HG02610 (cell line): ENCODE measurements at regions not wholly inside any gene's neighbourhood (a gene's known extent, or its start where the extent isn't known, plus 50 kb on each side); places are given as distances from the start of the nearest gene placed in this dataset.

ENCODE experiments used
- ATAC-seq: cut with Tn5 transposase; IDR thresholded peaks from one replicate; pipeline ENCODE4 v1.9.1; 2021; ENCODE audit warnings: mild to moderate bottlenecking, moderate library complexity; ENCODE audit not compliant: unreplicated experiment

DNA sequence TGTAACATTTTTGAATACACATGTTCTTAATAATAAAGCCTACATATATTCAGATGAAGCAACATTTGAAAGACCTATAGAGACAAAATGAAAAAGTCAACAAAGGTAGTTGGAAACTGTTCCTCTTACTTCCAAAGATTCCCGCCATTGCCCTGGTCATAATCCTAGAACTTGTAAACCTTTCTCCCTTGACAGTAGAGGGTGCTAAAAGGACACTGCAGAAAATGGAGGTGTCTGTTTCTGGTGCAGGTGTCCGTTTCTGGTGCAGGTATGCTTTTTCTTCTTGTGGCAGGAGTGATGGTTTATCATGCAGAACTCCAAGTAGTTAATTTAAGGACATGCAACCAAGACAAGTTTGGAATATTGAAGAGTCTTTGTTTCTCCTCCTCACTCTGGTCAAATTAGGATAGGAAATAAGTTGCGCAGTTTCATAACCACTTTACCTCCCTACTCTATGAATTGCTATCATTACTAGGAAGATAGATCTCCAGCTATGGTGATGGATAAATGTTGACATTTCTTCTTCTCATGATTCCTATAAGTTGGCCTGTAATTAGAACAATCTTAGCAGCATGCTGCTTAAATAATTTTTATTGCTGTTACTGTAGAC lies 56.0 kb upstream of the FAM174A start:
- ATAC-seq: peak; percentile 83

- ATAC-seq: no peak
These were observed 63.1 kb upstream of the FAM174A start for GRCh38 chr5:100472091-100472490.

- ATAC-seq: peak; percentile 91
These were observed 65.4 kb upstream of the FAM174A start for GRCh38 chr5:100469767-100470166.

DNA sequence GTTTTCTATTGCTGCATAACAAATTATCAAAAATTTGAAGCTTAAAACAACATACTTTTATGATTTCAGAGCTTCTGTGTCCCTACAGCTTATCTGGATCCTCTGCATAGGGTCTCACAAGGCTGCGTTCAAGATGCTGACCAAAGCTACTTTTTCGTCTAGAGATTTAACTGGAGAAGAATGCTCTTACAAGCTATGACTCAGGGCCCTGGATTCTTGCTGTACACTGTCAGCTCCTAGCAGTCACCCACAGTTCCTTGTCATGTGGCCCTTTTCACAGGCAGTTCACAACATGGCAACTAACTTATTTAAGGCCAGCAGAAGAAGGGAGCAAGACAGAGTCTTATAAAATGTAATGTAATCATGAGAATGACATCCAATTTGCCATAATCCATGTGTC lies 70.8 kb upstream of the FAM174A start:
- no peak for ATAC-seq

- ATAC-seq: no peak
These were observed 78.6 kb upstream of the FAM174A start for GRCh38 chr5:100456615-100457014.

- ATAC-seq: no peak
These were observed 83.0 kb upstream of the FAM174A start for GRCh38 chr5:100452126-100452525.

DNA sequence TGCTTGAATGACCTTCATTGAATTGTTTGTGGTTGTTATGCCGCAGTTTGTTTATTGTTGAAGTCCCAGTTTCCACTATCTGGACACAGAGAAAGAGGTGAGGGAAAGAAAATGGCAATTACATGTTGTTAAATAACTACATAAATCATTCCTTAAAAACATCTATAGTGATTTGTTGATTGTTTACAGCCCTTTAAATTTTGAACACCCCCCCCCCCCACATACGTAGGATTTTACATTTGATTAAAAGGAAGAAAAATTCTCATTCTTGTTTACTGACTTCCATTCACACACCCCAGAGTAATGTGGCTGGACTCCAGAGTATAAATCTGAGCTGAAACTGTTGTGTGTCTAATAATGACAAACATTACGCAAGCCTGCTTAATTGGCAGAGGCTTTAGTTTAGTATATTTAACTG lies 87.1 kb upstream of the FAM174A start:
- ATAC-seq: no peak

- no peak for ATAC-seq
These were observed 88.2 kb upstream of the FAM174A start for GRCh38 chr5:100446879-100447430.

DNA sequence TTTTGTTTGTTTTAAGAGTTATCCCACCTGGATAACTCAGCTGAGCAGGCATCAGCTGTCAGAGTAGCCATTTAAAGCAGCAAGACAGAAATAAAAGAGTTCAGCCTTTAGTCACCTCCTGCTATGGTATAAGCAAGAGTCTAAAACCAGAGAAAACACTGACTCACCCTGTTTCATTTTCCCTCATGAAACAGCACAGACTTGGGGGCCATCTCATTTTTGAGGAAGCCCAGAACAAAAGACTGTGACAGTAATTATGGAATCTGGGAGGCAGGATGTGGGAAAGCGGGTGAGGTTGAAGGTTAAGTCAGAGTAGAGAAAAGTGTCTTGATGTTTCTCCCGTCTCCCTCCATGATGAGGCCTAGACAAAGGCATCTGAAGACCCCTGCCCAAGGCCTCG lies 90.2 kb upstream of the FAM174A start:
- peak; percentile 65 for ATAC-seq

DNA sequence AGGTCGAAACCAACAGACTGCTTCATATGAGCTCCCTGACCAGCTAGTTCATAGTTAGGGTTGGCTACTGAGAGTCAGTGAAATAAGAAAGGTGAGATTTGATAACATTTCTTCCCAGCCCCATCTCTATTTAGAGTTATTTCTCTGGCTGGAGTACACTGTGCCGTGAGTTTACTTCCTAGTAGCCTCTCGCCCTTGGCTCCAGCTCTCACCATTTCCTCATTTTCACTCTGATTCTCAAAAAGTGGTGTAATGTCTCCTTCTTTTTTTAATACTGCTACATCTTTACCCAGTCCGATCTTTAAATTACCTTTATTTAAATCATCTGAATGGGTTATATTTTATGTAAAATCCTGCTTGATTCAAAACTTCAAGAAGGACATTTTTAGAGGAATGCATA lies 100.4 kb upstream of the FAM174A start:
- ATAC-seq: no peak

DNA sequence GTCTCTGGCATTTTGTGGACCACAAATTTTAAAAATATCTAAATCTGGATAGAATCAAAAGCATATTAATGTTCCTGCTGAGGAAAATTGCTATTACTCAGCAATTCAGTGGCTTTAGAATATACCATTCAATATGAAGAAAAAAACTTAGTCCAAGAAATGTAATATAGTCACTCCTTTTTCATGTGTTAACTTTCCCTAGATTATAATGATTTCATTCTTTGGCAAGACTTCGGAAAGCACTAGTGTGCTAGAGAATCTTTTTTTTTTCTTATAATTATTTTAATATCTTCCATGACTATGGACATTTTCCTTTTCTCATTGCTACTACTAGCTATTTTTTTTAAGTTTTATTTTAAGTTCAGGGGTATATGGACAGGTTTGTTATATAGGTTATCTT lies 102.4 kb upstream of the FAM174A start:
- no peak for ATAC-seq

DNA sequence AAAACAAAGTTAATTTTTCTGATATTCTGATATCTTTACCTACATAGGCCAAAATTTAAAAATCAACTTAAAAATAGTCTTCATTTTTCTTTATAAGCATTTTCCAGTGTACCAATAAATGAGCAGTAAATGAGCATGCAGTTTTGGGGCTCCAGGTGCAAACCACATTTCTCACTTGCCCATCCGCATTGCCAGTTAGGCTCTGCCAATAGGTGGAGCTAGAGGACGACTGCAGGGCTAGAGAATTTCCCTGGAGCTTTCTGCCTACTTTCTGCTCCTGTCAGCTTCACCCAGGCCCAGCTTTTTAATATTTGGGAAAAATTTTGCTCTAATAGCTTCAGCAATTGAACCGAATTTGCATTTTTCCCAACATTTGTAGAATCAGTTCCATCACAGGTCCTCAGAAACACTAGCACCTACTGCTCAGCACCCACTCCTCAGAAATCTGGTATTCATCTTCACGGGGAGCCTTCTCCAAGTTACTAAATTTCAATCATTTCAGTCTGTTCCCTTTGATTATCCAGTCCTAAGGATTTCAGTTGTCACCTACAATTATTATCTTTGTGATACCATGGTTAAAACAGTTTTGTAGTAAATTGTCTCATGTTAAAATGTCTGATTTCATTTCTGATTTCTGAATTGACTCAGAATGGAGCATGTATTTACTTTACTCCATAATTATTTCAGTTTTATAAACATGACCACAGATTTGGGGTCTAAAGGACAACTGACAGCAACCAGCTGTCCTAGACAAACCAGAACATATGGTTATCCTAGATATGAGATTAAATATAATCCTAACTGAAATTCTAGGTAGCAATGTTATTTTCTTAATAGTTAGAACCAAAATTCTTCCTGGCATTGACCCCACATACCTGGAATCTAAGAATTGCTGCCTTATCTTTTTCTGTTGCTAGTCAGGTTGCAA lies 104.6 kb upstream of the FAM174A start:
- ATAC-seq: peak; percentile 85

DNA sequence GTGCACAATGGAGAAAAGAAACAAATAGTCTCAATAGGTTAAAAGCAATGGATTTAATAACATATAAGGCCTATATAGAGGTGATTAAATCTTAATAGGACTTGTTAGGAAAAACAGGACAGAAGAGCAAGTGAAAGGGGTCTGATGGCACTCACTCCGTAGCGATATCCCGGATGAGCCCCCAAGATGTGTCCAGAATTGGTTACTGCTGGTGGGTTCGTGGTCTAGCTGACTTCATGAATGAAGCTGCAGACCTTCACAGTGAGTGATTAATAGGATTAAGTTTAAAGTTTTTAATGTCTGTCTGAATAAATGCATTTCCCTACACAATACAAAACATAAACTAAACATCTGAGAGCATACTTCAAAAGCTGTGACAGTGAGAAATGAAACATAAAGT lies 110.4 kb upstream of the FAM174A start:
- no peak for ATAC-seq

GRCh38 chr5:100424017-100424416 lies 111.2 kb upstream of the FAM174A start:
- ATAC-seq: no peak

- no peak for ATAC-seq
These were observed 111.8 kb upstream of the FAM174A start for GRCh38 chr5:100423330-100423729.

DNA sequence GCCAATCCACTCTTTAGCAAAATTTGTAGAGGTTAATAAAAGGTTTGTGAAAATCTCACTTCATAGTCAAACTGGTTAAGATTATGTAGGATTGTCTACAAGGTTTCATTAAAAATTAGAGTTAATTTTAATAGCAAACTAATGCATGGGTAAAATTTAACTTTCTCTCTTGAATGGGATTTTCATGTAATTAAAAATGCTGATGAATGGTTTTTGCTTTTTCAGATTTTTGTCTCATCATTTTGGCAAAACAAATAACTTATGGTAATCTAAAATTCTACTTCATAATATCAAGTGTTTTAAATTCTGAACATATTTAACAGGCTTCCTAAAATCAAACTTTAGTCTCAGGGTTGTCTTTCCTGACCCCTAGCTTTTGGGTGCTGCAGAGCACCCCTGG lies 113.8 kb upstream of the FAM174A start:
- no peak for ATAC-seq

GRCh38 chr5:100418231-100418630 lies 116.9 kb upstream of the FAM174A start:
- ATAC-seq: no peak

GRCh38 chr5:100409660-100410151 lies 125.5 kb upstream of the FAM174A start:
- ATAC-seq: no peak

- no peak for ATAC-seq
These were observed 128.1 kb upstream of the FAM174A start for GRCh38 chr5:100407053-100407452.

- ATAC-seq: no peak
These were observed 128.5 kb upstream of the FAM174A start for GRCh38 chr5:100406640-100407039.

DNA sequence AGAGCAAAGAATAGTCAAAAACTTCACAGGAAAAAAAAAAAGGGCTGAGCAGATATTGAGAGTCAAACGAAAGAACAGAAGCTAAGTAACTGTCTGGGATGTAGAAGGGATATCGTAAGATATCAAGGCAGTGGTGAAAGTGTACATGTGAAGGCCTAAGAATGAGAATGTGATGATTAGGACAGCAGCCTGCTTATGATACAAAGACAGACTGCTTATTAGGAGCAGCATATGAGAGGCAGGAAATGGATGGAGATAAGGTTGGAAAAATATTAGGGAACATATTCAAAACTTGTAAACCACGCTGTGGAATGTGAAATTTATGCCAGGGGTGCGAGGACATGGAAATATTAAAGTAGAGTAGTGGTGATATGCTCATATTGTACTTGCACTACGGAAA lies 133.1 kb upstream of the FAM174A start:
- ATAC-seq: no peak

DNA sequence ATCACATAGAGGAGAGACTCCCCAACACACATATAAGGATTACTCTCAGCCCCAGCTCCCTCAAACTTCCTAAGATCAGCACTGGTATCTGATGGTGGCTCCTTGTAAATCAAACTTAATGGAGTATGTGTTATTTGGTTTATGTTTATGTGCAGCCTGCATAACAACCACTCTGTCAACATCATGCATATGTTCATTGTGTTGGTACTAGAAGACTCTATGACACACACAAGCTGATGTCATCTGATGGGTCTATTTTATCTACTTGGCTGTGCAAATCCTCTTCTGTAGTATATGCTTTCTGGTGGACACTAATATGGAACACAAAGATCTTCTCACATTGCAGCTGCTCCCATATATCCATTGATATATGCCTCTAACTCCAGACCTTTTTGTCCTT lies 134.0 kb upstream of the FAM174A start:
- ATAC-seq: no peak
